RWPE1 (cell line): ENCODE measurements at regions not wholly inside any gene's neighbourhood (a gene's known extent, or its start where the extent isn't known, plus 50 kb on each side); places are given as distances from the start of the nearest gene placed in this dataset.

ENCODE experiments used
- CTCF ChIA-PET: fragments of 350-600 bp; sonication (Branson Sonifier 250); formaldehyde crosslinking; extraction: SDS; loops from one replicate; lab custom pipeline; 2021; lab: Yijun Ruan, JAX
- POLR2A ChIA-PET: fragments of 400-600 bp; formaldehyde crosslinking; extraction: SDS; loops from one replicate; lab custom pipeline; 2020; ENCODE audit warnings: antibody characterized with exemption; ENCODE audit not compliant: low non-redundant PET; lab: Yijun Ruan, JAX
- DNase-seq: peaks from one replicate; pipeline ENCODE4 v3.0.0; 2012; ENCODE audit warnings: low spot score
- H3K27ac ChIP-seq: fragments of 450-650 bp; 2 replicates; pipeline ENCODE4 v1.5.1; 2017
- TF ChIP-seq, protein P1 (sequence below): fragments of 450-650 bp; conservative IDR thresholded peaks from 2 replicates; pipeline ENCODE4 v1.5.1; 2017; ENCODE audit warnings: low read depth, mild to moderate bottlenecking

GRCh38 chr5:120806202-120806601, 342.1 kb downstream of the PRR16 start:
- no peak for DNase-seq
- ChIA-PET CTCF (no interaction called here), POLR2A (no interaction called here)
- H3K27ac ChIP-seq = no peak overlapping the region
- TF ChIP-seq, protein P1, sequence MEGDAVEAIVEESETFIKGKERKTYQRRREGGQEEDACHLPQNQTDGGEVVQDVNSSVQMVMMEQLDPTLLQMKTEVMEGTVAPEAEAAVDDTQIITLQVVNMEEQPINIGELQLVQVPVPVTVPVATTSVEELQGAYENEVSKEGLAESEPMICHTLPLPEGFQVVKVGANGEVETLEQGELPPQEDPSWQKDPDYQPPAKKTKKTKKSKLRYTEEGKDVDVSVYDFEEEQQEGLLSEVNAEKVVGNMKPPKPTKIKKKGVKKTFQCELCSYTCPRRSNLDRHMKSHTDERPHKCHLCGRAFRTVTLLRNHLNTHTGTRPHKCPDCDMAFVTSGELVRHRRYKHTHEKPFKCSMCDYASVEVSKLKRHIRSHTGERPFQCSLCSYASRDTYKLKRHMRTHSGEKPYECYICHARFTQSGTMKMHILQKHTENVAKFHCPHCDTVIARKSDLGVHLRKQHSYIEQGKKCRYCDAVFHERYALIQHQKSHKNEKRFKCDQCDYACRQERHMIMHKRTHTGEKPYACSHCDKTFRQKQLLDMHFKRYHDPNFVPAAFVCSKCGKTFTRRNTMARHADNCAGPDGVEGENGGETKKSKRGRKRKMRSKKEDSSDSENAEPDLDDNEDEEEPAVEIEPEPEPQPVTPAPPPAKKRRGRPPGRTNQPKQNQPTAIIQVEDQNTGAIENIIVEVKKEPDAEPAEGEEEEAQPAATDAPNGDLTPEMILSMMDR = no peak

DNA sequence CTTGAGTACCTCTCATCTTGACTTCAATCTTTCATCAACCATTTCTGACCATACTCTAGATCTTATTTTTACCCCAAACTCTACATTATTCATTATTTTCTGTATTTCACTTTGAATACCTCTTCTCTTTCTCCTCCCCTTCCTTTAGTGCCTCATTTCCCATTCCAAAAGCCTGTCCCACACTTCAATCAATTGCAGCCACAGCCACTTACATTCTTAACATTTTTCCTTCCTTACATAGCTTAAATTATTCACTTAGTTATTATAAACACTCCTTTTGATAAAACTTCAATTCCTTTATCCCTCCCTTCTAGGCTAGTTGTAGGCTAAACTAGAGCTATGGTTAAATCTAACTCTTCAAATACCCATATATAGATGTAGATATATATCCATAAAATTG, 344.0 kb downstream of the PRR16 start:
- no peak for DNase-seq
- no peak overlapping the region for H3K27ac ChIP-seq
- TF ChIP-seq, protein P1 = no peak
- CTCF ChIA-PET = interaction anchor here (0.5 kb wide), 1 partner anchor 824 kb away, joined by 5 read pairs; no protein-coding TSS in a partner anchor
- POLR2A ChIA-PET = no interaction called here

- TF ChIP-seq, protein P1 = no peak
- no peak overlapping the region for H3K27ac ChIP-seq
- CTCF ChIA-PET = interaction anchor here (0.5 kb wide), 1 partner anchor 824 kb away, joined by 5 read pairs; no protein-coding TSS in a partner anchor
- no peak for DNase-seq
- POLR2A ChIA-PET = no interaction called here
Observed at GRCh38 chr5:120808606-120809005, 344.5 kb downstream of the PRR16 start.

- DNase-seq = no peak
- CTCF ChIA-PET = no interaction called here
- TF ChIP-seq, protein P1 = no peak
- H3K27ac ChIP-seq = no peak overlapping the region
- POLR2A ChIA-PET = no interaction called here
Observed at GRCh38 chr5:120813551-120813950, 349.5 kb downstream of the PRR16 start.

DNA sequence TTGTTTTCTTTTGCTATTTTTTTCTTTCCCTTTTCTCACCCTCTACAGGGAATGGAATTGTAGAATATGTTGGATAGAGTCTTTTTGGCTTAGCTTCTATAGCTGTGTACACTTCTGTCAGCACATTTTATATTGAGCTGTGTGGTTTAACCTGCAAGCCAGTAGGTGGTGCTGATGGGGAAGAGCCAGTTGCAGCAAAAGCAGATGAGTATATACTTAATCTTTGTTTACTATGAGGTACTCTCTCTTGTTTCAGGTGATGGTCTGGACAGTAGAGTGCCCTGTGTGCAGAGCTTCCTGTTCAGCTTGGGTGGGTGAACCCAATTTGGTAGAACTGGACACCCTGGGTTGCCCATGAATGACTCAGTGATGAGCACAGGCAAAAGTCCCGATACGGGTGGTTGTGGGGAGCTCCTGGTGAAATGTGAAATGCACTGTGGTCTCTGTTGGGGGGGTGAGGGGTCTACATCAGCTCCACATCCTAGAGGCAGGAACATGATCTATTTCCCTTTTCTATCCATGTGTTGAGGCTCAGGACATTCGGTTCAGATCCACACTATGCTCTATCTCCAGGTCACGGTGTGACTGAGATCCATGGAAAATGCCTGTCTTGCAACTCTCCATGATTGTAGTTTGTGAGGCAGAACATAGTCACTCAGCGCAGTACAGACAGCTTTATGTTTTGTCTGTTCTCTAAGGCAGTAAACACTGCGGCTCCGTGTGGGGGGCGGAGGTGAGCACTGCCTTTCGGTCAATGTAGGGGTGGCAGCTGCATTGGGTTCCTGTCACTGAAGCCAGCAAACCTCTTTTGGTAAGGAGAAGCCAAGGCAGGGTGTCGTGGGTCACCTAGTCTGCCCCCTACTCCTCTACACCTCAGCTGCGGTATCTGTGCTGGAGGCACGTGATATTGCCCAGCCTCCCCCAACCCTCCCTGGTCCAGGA, 353.2 kb downstream of the PRR16 start:
- DNase-seq = no peak
- TF ChIP-seq, protein P1 = peak; percentile 28
- ChIA-PET POLR2A (no interaction called here), CTCF (interaction anchor here (0.7 kb wide), 1 partner anchor 1132 kb away, joined by 3 read pairs; no protein-coding TSS in a partner anchor)
- H3K27ac ChIP-seq = no peak overlapping the region

DNA sequence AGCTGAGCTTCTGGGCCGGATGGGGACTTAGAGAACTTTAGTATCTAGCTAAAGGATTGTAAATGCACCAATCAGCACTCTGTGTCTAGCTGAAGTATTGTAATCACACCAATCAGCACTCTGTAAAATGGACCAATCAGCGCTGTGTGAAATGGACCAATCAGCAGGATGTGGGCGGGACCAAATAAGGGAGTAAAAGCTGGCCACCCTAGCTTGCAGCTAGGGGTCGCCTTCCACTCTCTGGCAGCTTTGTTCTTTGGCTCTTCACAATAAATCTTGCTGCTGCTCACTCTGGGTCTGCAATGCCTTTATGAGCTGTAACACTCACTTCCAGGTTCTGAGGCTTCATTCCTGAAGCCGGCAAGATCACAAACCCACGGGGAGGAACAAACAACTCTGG, 354.0 kb downstream of the PRR16 start:
- TF ChIP-seq, protein P1 = no peak
- CTCF ChIA-PET = interaction anchor here (0.8 kb wide), 1 partner anchor 17 kb away, joined by 3 read pairs; no protein-coding TSS in a partner anchor
- no peak overlapping the region for H3K27ac ChIP-seq
- DNase-seq = no peak
- POLR2A ChIA-PET = no interaction called here
